ENCODE measurements at regions not wholly inside any gene's neighbourhood (a gene's known extent, or its start where the extent isn't known, plus 50 kb on each side); places are given as distances from the start of the nearest gene placed in this dataset.

GRCh38 chrX:94097868-94098267 lies 423.9 kb downstream of the FAM133A start:
- Histone ChIP-seq H3K4me2 (ENCODE audit: insufficient read depth, low read length, poor library complexity, severe bottlenecking) (no peak overlapping the region), H4K8ac (ENCODE audit: low read depth, low read length) (no peak overlapping the region), H3K27me3 (ENCODE audit: control insufficient read depth in 3 of 3, insufficient read depth in 3 of 3, low read depth in 1 of 3, low read length in 3 of 3) (no peaks in the 10 kb centered on the region), H2BK12ac (ENCODE audit: low read length) (no peak overlapping the region), H3K27ac (replicated peaks; ENCODE audit: low read length) (no peak overlapping the region), H2BK5ac (ENCODE audit: low read length) (no peak overlapping the region), H2AFZ (ENCODE audit: low read length) (no peak overlapping the region), H3K79me1 (ENCODE audit: low read depth, low read length) (no peaks in the 10 kb centered on the region), H3K4ac (ENCODE audit: low read length) (no peak overlapping the region), H3K9ac (ENCODE audit: low read depth, low read length, poor library complexity) (no peak overlapping the region), H3K4me3 (ENCODE audit: low read length in 2 of 2) (no peak overlapping the region), H2BK120ac (ENCODE audit: low read depth, low read length) (no peak overlapping the region), H2AK5ac (ENCODE audit: low read depth, low read length) (no peak overlapping the region), H2BK15ac (ENCODE audit: low read length) (no peak overlapping the region), H3K9me3 (replicated peaks in 1 of 2; ENCODE audit: control insufficient read depth in 2 of 2, insufficient read depth in 1 of 2, low read depth in 1 of 2, low read length in 2 of 2) (no peaks in the 10 kb centered on the region), H4K91ac (ENCODE audit: low read depth, low read length, poor library complexity) (no peak overlapping the region), H3K14ac (ENCODE audit: low read length) (no peak overlapping the region), H3K23ac (ENCODE audit: low read depth, low read length, poor library complexity) (no peak overlapping the region), H3K4me1 (ENCODE audit: control insufficient read depth in 2 of 2, insufficient read depth in 1 of 2, low read depth in 1 of 2, low read length in 2 of 2) (no peaks in the 10 kb centered on the region), H3K18ac (ENCODE audit: low read length) (no peak overlapping the region), H3K36me3 (replicated peaks in 1 of 2; ENCODE audit: control insufficient read depth in 2 of 2, insufficient read depth in 2 of 2, low read length in 2 of 2) (no peaks in the 10 kb centered on the region)
- DNase-seq (ENCODE audit: low spot score), result no peak

GRCh38 chrX:94107981-94108380 lies 434.0 kb downstream of the FAM133A start:
- H3K27ac ChIP-seq (replicated peaks; ENCODE audit: low read length), result no peak overlapping the region
- no peak overlapping the region for H3K23ac ChIP-seq (ENCODE audit: low read depth, low read length, poor library complexity)
- no peaks in the 10 kb centered on the region for H3K9me3 ChIP-seq (replicated peaks in 1 of 2; ENCODE audit: control insufficient read depth in 2 of 2, insufficient read depth in 1 of 2, low read depth in 1 of 2, low read length in 2 of 2)
- H3K4me3 ChIP-seq (ENCODE audit: low read length in 2 of 2), result no peak overlapping the region
- no CpG with 5 or more reads among the region's 3 CpGs for WGBS, 2 donors (ENCODE audit: extremely low coverage in 2 of 2, insufficient read length in 2 of 2, insufficient replicate concordance in 1 of 2)
- H2BK15ac ChIP-seq (ENCODE audit: low read length), result no peak overlapping the region
- H3K18ac ChIP-seq (ENCODE audit: low read length), result no peak overlapping the region
- H2BK5ac ChIP-seq (ENCODE audit: low read length), result no peak overlapping the region
- H4K91ac ChIP-seq (ENCODE audit: low read depth, low read length, poor library complexity), result no peak overlapping the region
- no peak overlapping the region for H3K4me2 ChIP-seq (ENCODE audit: insufficient read depth, low read length, poor library complexity, severe bottlenecking)
- H2AK5ac ChIP-seq (ENCODE audit: low read depth, low read length), result no peak overlapping the region
- no peak overlapping the region for H4K8ac ChIP-seq (ENCODE audit: low read depth, low read length)
- no peak overlapping the region for H2AFZ ChIP-seq (ENCODE audit: low read length)
- H3K9ac ChIP-seq (ENCODE audit: low read depth, low read length, poor library complexity), result no peak overlapping the region
- no peak overlapping the region for H3K4ac ChIP-seq (ENCODE audit: low read length)
- no peaks in the 10 kb centered on the region for H3K79me1 ChIP-seq (ENCODE audit: low read depth, low read length)
- H2BK120ac ChIP-seq (ENCODE audit: low read depth, low read length), result no peak overlapping the region
- H3K4me1 ChIP-seq (ENCODE audit: control insufficient read depth in 2 of 2, insufficient read depth in 1 of 2, low read depth in 1 of 2, low read length in 2 of 2), result no peaks in the 10 kb centered on the region
- no peak for DNase-seq (ENCODE audit: low spot score)
- no peaks in the 10 kb centered on the region for H3K36me3 ChIP-seq (replicated peaks in 1 of 2; ENCODE audit: control insufficient read depth in 2 of 2, insufficient read depth in 2 of 2, low read length in 2 of 2)
- H3K27me3 ChIP-seq (ENCODE audit: control insufficient read depth in 3 of 3, insufficient read depth in 3 of 3, low read depth in 1 of 3, low read length in 3 of 3), result no peaks in the 10 kb centered on the region
- no peak overlapping the region for H2BK12ac ChIP-seq (ENCODE audit: low read length)
- H3K14ac ChIP-seq (ENCODE audit: low read length), result no peak overlapping the region

GRCh38 chrX:94114362-94114761 lies 440.4 kb downstream of the FAM133A start:
- Histone ChIP-seq H2BK15ac (ENCODE audit: low read length) (no peak overlapping the region), H3K79me1 (ENCODE audit: low read depth, low read length) (no peaks in the 10 kb centered on the region), H2BK5ac (ENCODE audit: low read length) (no peak overlapping the region), H3K14ac (ENCODE audit: low read length) (no peak overlapping the region), H3K4me1 (ENCODE audit: control insufficient read depth in 2 of 2, insufficient read depth in 1 of 2, low read depth in 1 of 2, low read length in 2 of 2) (no peaks in the 10 kb centered on the region), H3K9me3 (replicated peaks in 1 of 2; ENCODE audit: control insufficient read depth in 2 of 2, insufficient read depth in 1 of 2, low read depth in 1 of 2, low read length in 2 of 2) (no peaks in the 10 kb centered on the region), H3K4ac (ENCODE audit: low read length) (no peak overlapping the region), H2AFZ (ENCODE audit: low read length) (no peak overlapping the region), H3K36me3 (replicated peaks in 1 of 2; ENCODE audit: control insufficient read depth in 2 of 2, insufficient read depth in 2 of 2, low read length in 2 of 2) (no peaks in the 10 kb centered on the region), H2AK5ac (ENCODE audit: low read depth, low read length) (no peak overlapping the region), H2BK120ac (ENCODE audit: low read depth, low read length) (no peak overlapping the region), H3K9ac (ENCODE audit: low read depth, low read length, poor library complexity) (no peak overlapping the region), H3K23ac (ENCODE audit: low read depth, low read length, poor library complexity) (no peak overlapping the region), H3K4me2 (ENCODE audit: insufficient read depth, low read length, poor library complexity, severe bottlenecking) (no peak overlapping the region), H3K27me3 (ENCODE audit: control insufficient read depth in 3 of 3, insufficient read depth in 3 of 3, low read depth in 1 of 3, low read length in 3 of 3) (no peaks in the 10 kb centered on the region), H3K4me3 (ENCODE audit: low read length in 2 of 2) (no peak overlapping the region), H2BK12ac (ENCODE audit: low read length) (no peak overlapping the region), H3K18ac (ENCODE audit: low read length) (no peak overlapping the region), H4K8ac (ENCODE audit: low read depth, low read length) (no peak overlapping the region), H3K27ac (replicated peaks; ENCODE audit: low read length) (no peak overlapping the region), H4K91ac (ENCODE audit: low read depth, low read length, poor library complexity) (no peak overlapping the region)
- no peak for DNase-seq (ENCODE audit: low spot score)
- no CpG with 5 or more reads among the region's 2 CpGs for WGBS, 2 donors (ENCODE audit: extremely low coverage in 2 of 2, insufficient read length in 2 of 2, insufficient replicate concordance in 1 of 2)

- Histone ChIP-seq H3K27me3 (ENCODE audit: control insufficient read depth in 3 of 3, insufficient read depth in 3 of 3, low read depth in 1 of 3, low read length in 3 of 3) (no peaks in the 10 kb centered on the region), H2BK120ac (ENCODE audit: low read depth, low read length) (no peak overlapping the region), H3K4me3 (ENCODE audit: low read length in 2 of 2) (no peak overlapping the region), H3K4ac (ENCODE audit: low read length) (no peak overlapping the region), H4K8ac (ENCODE audit: low read depth, low read length) (no peak overlapping the region), H3K18ac (ENCODE audit: low read length) (no peak overlapping the region), H2BK15ac (ENCODE audit: low read length) (no peak overlapping the region), H2BK12ac (ENCODE audit: low read length) (no peak overlapping the region), H2AK5ac (ENCODE audit: low read depth, low read length) (no peak overlapping the region), H3K9me3 (replicated peaks in 1 of 2; ENCODE audit: control insufficient read depth in 2 of 2, insufficient read depth in 1 of 2, low read depth in 1 of 2, low read length in 2 of 2) (no peaks in the 10 kb centered on the region), H2AFZ (ENCODE audit: low read length) (no peak overlapping the region), H3K4me2 (ENCODE audit: insufficient read depth, low read length, poor library complexity, severe bottlenecking) (no peak overlapping the region), H3K23ac (ENCODE audit: low read depth, low read length, poor library complexity) (no peak overlapping the region), H2BK5ac (ENCODE audit: low read length) (no peak overlapping the region), H3K9ac (ENCODE audit: low read depth, low read length, poor library complexity) (no peak overlapping the region), H3K14ac (ENCODE audit: low read length) (no peak overlapping the region), H3K36me3 (replicated peaks in 1 of 2; ENCODE audit: control insufficient read depth in 2 of 2, insufficient read depth in 2 of 2, low read length in 2 of 2) (no peaks in the 10 kb centered on the region), H4K91ac (ENCODE audit: low read depth, low read length, poor library complexity) (no peak overlapping the region), H3K79me1 (ENCODE audit: low read depth, low read length) (no peaks in the 10 kb centered on the region), H3K27ac (replicated peaks; ENCODE audit: low read length) (no peak overlapping the region), H3K4me1 (ENCODE audit: control insufficient read depth in 2 of 2, insufficient read depth in 1 of 2, low read depth in 1 of 2, low read length in 2 of 2) (no peaks in the 10 kb centered on the region)
- WGBS, 2 donors (ENCODE audit: extremely low coverage in 2 of 2, insufficient read length in 2 of 2, insufficient replicate concordance in 1 of 2), result no CpG with 5 or more reads among the region's 2 CpGs
- DNase-seq (ENCODE audit: low spot score), result no peak
Measured at GRCh38 chrX:94121799-94122198, 447.8 kb downstream of the FAM133A start.
